CD14-positive monocyte (primary cell): ENCODE measurements at regions not wholly inside any gene's neighbourhood (a gene's known extent, or its start where the extent isn't known, plus 50 kb on each side); places are given as distances from the start of the nearest gene placed in this dataset.

Experiments used
- DNase-seq, 3 donors: peaks; one replicate each; pipeline ENCODE4 v3.0.0-alpha.2; 2011 to 2022
- H2AFZ ChIP-seq: 2 replicates; pipeline ENCODE4 v1.6.0; 2012; ENCODE audit warnings: mild to moderate bottlenecking, low read depth, low read length, inconsistent platforms; ENCODE audit not compliant: insufficient read depth, poor library complexity, severe bottlenecking
- H3K27ac ChIP-seq, 2 donors: 1 replicate in 1 of 2; 2 replicates in 1 of 2; pipeline ENCODE4 v1.5.1; 2012 to 2013; ENCODE audit warnings: low read length in 2 of 2, control low read depth in 1 of 2, inconsistent platforms in 1 of 2, low read depth in 1 of 2, mild to moderate bottlenecking in 1 of 2
- H3K27me3 ChIP-seq, 2 donors: one replicate each; pipeline versions ENCODE4 v1.6.0 to v1.6.1; 2011 to 2013; ENCODE audit warnings: low read length in 2 of 2; ENCODE audit not compliant: control insufficient read depth in 2 of 2, insufficient read depth in 2 of 2
- H3K36me3 ChIP-seq, 2 donors: replicated peaks in 1 of 2; 1 replicate in 1 of 2; 2 replicates in 1 of 2; pipeline versions ENCODE4 v1.5.1 to v1.6.1; 2012 to 2013; ENCODE audit warnings: low read length in 2 of 2, control low read depth in 1 of 2, inconsistent platforms in 1 of 2, mild to moderate bottlenecking in 1 of 2; ENCODE audit not compliant: insufficient read depth in 2 of 2, control insufficient read depth in 1 of 2
- H3K4me1 ChIP-seq, 2 donors: 1 replicate in 1 of 2; 2 replicates in 1 of 2; pipeline versions ENCODE4 v1.5.1 to v1.6.1; 2012 to 2013; ENCODE audit warnings: low read length in 2 of 2, control low read depth in 1 of 2, inconsistent platforms in 1 of 2, mild to moderate bottlenecking in 1 of 2, moderate library complexity in 1 of 2; ENCODE audit not compliant: insufficient read depth in 2 of 2, control insufficient read depth in 1 of 2
- H3K4me2 ChIP-seq: replicated peaks from 2 replicates; pipeline ENCODE3; 2012; ENCODE audit warnings: low read length, moderate library complexity, mild to moderate bottlenecking; ENCODE audit not compliant: poor library complexity, severe bottlenecking; ENCODE audit errors: extremely low read depth
- H3K4me3 ChIP-seq, 3 experiments: fragments of 200-600 bp in 1 of 3; sonication (generic) in 1 of 3; replicated peaks in 1 of 3; 1 replicate in 2 of 3; 2 replicates in 1 of 3; pipeline ENCODE4 v1.5.1; 2011 to 2013; ENCODE audit warnings: low read length in 3 of 3, mild to moderate bottlenecking in 3 of 3, control low read depth in 2 of 3, low read depth in 2 of 3, inconsistent platforms in 1 of 3, moderate library complexity in 1 of 3
- H3K79me2 ChIP-seq: 2 replicates; pipeline ENCODE4 v1.6.0; 2012; ENCODE audit warnings: mild to moderate bottlenecking, control low read depth, inconsistent platforms, low read length, moderate library complexity; ENCODE audit not compliant: insufficient read depth
- H3K9ac ChIP-seq: 2 replicates; pipeline ENCODE4 v1.6.0; 2017; ENCODE audit warnings: low read length, mild to moderate bottlenecking; ENCODE audit not compliant: insufficient read depth, poor library complexity, severe bottlenecking
- H3K9me3 ChIP-seq, 2 donors: replicated peaks in 1 of 2; 1 replicate in 1 of 2; 2 replicates in 1 of 2; pipeline versions ENCODE4 v1.5.1 to v1.6.1; 2012 to 2013; ENCODE audit warnings: low read length in 2 of 2, control low read depth in 1 of 2; ENCODE audit not compliant: control insufficient read depth in 1 of 2, insufficient read depth in 1 of 2
- H4K20me1 ChIP-seq: 2 replicates; pipeline ENCODE4 v1.6.0; 2012; ENCODE audit warnings: mild to moderate bottlenecking, low read length, control low read depth, moderate library complexity; ENCODE audit not compliant: insufficient read depth
- H3K27ac Mint-ChIP-seq, 7 donors: one replicate each; pipeline ENCODE4 v1.8.0; 2020; ENCODE audit warnings: mild to moderate bottlenecking in 7 of 7, mixed read lengths in 7 of 7, moderate library complexity in 6 of 7, inconsistent platforms in 2 of 7
- H3K27me3 Mint-ChIP-seq, 3 donors: one replicate each; pipeline ENCODE4 v1.8.0; 2021 to 2022; ENCODE audit warnings: low read depth in 3 of 3, mild to moderate bottlenecking in 3 of 3, mixed read lengths in 3 of 3, moderate library complexity in 3 of 3, inconsistent platforms in 1 of 3
- H3K36me3 Mint-ChIP-seq, 2 donors: one replicate each; pipeline ENCODE4 v1.8.0; 2020; ENCODE audit warnings: mixed read lengths in 2 of 2, inconsistent platforms in 1 of 2, mild to moderate bottlenecking in 1 of 2
- H3K4me1 Mint-ChIP-seq: one replicate; pipeline ENCODE4 v1.8.0; 2020; ENCODE audit warnings: mild to moderate bottlenecking, mixed read lengths
- H3K4me3 Mint-ChIP-seq, 2 donors: one replicate each; pipeline ENCODE4 v1.8.0; 2020; ENCODE audit warnings: mild to moderate bottlenecking in 2 of 2, mixed read lengths in 2 of 2, moderate library complexity in 1 of 2
- H3K9me3 Mint-ChIP-seq, 7 donors: one replicate each; pipeline ENCODE4 v1.8.0; 2020 to 2022; ENCODE audit warnings: mixed read lengths in 7 of 7, mild to moderate bottlenecking in 6 of 7, moderate library complexity in 6 of 7, inconsistent platforms in 2 of 7
- CTCF ChIP-seq: fragments of 200-600 bp; IDR thresholded peaks from one replicate; pipeline ENCODE4 v1.8.0; 2022; ENCODE audit warnings: antibody characterized with exemption, mild to moderate bottlenecking
- WGBS: methylation state at CpG from one replicate; pipeline ENCODE4 v1.1.5; 2013; ENCODE audit warnings: missing lambda C conversion rate; ENCODE audit not compliant: insufficient coverage; 5-methylcytosine and 5-hydroxymethylcytosine counted together
- intact Hi-C, 2 donors: fragments of 100-400 bp; cut with micrococcal nuclease; formaldehyde crosslinking; loops; one replicate each; pipeline versions ENCODE4 v1.15.0 to v1.15.1; 2023

GRCh38 chr3:88807491-88808105 is 299.8 kb upstream of the EPHA3 start:
- WGBS: 88% methylated on average over 1 of the region's 3 CpGs
- Histone ChIP-seq H3K4me1 (no peaks in the 10 kb centered on the region), H2AFZ (no peak overlapping the region)

DNA sequence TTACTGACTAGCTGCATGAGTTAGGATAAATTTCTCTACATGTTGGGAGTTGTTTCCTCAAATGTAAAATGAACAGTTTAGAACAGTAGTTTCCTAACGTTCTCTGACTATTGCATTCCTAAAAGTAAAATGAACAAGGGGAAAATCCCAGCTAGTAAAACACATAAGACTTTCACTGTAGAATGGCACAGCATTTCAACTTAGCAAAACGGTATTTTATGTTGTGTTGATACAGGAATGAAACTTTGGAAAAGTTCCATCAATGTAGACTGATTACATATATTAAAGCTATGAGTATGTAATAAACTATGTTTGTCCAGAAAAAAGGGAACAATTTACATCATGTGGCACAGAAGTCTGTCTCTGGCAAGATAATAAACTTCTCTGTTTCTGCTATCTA is 297.4 kb upstream of the EPHA3 start:
- H3K4me1 ChIP-seq: no peaks in the 10 kb centered on the region
- no peak overlapping the region for H3K27ac ChIP-seq
- H3K4me2 ChIP-seq: no peak overlapping the region
- WGBS: no CpG with 5 or more reads among the region's 2 CpGs
- H4K20me1 ChIP-seq: no peaks in the 10 kb centered on the region
- intact Hi-C loops: no loop called here
- H3K9me3 ChIP-seq: no peaks in the 10 kb centered on the region
- no peaks in the 10 kb centered on the region for H3K27me3 ChIP-seq
- no peak for TF ChIP-seq CTCF
- no peaks in the 10 kb centered on the region for H3K36me3 Mint-ChIP-seq
- H3K27ac Mint-ChIP-seq: no peak overlapping the region
- no peak overlapping the region for H3K9ac ChIP-seq
- H2AFZ ChIP-seq: no peak overlapping the region
- DNase-seq: no peak
- H3K9me3 Mint-ChIP-seq: peaks cover 0 to 2% (median 0%) of the 10 kb centered on the region in 7 donors
- H3K79me2 ChIP-seq: no peaks in the 10 kb centered on the region
- no peaks in the 10 kb centered on the region for H3K27me3 Mint-ChIP-seq
- H3K4me3 Mint-ChIP-seq: no peak overlapping the region
- no peaks in the 10 kb centered on the region for H3K36me3 ChIP-seq
- no peaks in the 10 kb centered on the region for H3K4me1 Mint-ChIP-seq
- no peak overlapping the region for H3K4me3 ChIP-seq

More at GRCh38 chr3:88807491-88808105, 299.8 kb upstream of the EPHA3 start:
- peaks cover 0 to 3% (median 2%) of the 10 kb centered on the region in 7 donors for H3K9me3 Mint-ChIP-seq
- H3K27me3 ChIP-seq: no peaks in the 10 kb centered on the region
- H3K9me3 ChIP-seq: no peaks in the 10 kb centered on the region
- no peaks in the 10 kb centered on the region for H3K36me3 Mint-ChIP-seq
- H3K36me3 ChIP-seq: no peaks in the 10 kb centered on the region
- no peaks in the 10 kb centered on the region for H3K4me1 Mint-ChIP-seq
- no peak overlapping the region for H3K27ac Mint-ChIP-seq
- intact Hi-C loops: no loop called here
- TF ChIP-seq CTCF: no peak
- H3K9ac ChIP-seq: no peak overlapping the region
- DNase-seq: no peak
- H4K20me1 ChIP-seq: no peaks in the 10 kb centered on the region
- H3K4me2 ChIP-seq: no peak overlapping the region
- H3K79me2 ChIP-seq: no peaks in the 10 kb centered on the region
- no peaks in the 10 kb centered on the region for H3K27me3 Mint-ChIP-seq
- no peak overlapping the region for H3K4me3 ChIP-seq
- H3K27ac ChIP-seq: no peak overlapping the region
- no peak overlapping the region for H3K4me3 Mint-ChIP-seq
